ENCODE measurements at regions not wholly inside any gene's neighbourhood (a gene's known extent, or its start where the extent isn't known, plus 50 kb on each side); places are given as distances from the start of the nearest gene placed in this dataset.

GRCh38 chr5:72566746-72567145 lies 59.5 kb upstream of the ZNF366 start:
- no peak for TF ChIP-seq CTCF (conservative IDR thresholded peaks at IDR 0.05; ENCODE audit: low read depth, low read length)
- TF ChIP-seq CHD1 (IDR thresholded peaks at IDR 0.05; ENCODE audit: low read depth, low read length): no peak
